ENCODE measurements at regions not wholly inside any gene's neighbourhood (a gene's known extent, or its start where the extent isn't known, plus 50 kb on each side); places are given as distances from the start of the nearest gene placed in this dataset.
A peak's percentile ranks its signal among the peaks of the same experiment; 100 is the strongest.

- CTCF ChIA-PET = no interaction called here
- no TSS peak for BruUV-seq (replicated peaks)
Observed at GRCh38 chr3:159828542-159828943, 160.1 kb upstream of the IL12A start.

GRCh38 chr3:159829056-159829455 is 159.6 kb upstream of the IL12A start:
- CTCF ChIA-PET = no interaction called here
- Histone ChIP-seq H3K4me1 (peaks cover 11% of the 10 kb centered on the region), H3K9me3 (no peaks in the 10 kb centered on the region), H3K27me3 (replicated peaks; ENCODE audit: control insufficient read depth, insufficient read depth, low read length) (no peaks in the 10 kb centered on the region), H3K4me3 (ENCODE audit: low read depth, low read length) (no peak overlapping the region), H3K36me3 (ENCODE audit: control insufficient read depth, insufficient read depth, low read length) (no peaks in the 10 kb centered on the region)
- POLR2A ChIA-PET = no interaction called here
- H3K4me1 Mint-ChIP-seq (ENCODE audit: low read depth, unreplicated experiment) = no peaks in the 10 kb centered on the region
- no peaks in the 10 kb centered on the region for H3K36me3 Mint-ChIP-seq (ENCODE audit: insufficient read depth, unreplicated experiment)
- no peak overlapping the region for H3K4me3 Mint-ChIP-seq (ENCODE audit: unreplicated experiment)
- no peak for DNase-seq
- H3K9me3 Mint-ChIP-seq (ENCODE audit: unreplicated experiment) = no peaks in the 10 kb centered on the region
- H3K27ac Mint-ChIP-seq (ENCODE audit: unreplicated experiment) = no peak overlapping the region
- TF ChIP-seq CTCF (IDR thresholded peaks at IDR 0.05; ENCODE audit: insufficient read depth in 1 of 2, low read depth in 1 of 2, low read length in 1 of 2, severe bottlenecking in 1 of 2, unreplicated experiment in 1 of 2) = no peak
- H3K27me3 Mint-ChIP-seq (ENCODE audit: insufficient read depth, unreplicated experiment) = no peaks in the 10 kb centered on the region
- intact Hi-C loops (cut with micrococcal nuclease; ENCODE audit: unreplicated experiment) = loop anchor here (5.0 kb wide), 1 partner anchor 53 kb away; no protein-coding TSS in a partner anchor
- no TSS peak for BruUV-seq (replicated peaks)

More at GRCh38 chr3:159828542-159828943, 160.1 kb upstream of the IL12A start:
- Histone ChIP-seq H3K4me1 (peaks cover 15% of the 10 kb centered on the region), H3K36me3 (ENCODE audit: control insufficient read depth, insufficient read depth, low read length) (no peaks in the 10 kb centered on the region), H3K9me3 (no peaks in the 10 kb centered on the region), H3K27me3 (replicated peaks; ENCODE audit: control insufficient read depth, insufficient read depth, low read length) (no peaks in the 10 kb centered on the region), H3K4me3 (ENCODE audit: low read depth, low read length) (no peak overlapping the region)
- H3K27me3 Mint-ChIP-seq (ENCODE audit: insufficient read depth, unreplicated experiment) = no peaks in the 10 kb centered on the region
- DNase-seq = peak in 1 of 2 experiments; percentile 32
- no peaks in the 10 kb centered on the region for H3K36me3 Mint-ChIP-seq (ENCODE audit: insufficient read depth, unreplicated experiment)
- no peak overlapping the region for H3K4me3 Mint-ChIP-seq (ENCODE audit: unreplicated experiment)
- intact Hi-C loops (cut with micrococcal nuclease; ENCODE audit: unreplicated experiment) = loop anchor here (1.0 to 5.0 kb wide), 2 partner anchors 54 to 178 kb away; no protein-coding TSS in a partner anchor
- no peak overlapping the region for H3K27ac Mint-ChIP-seq (ENCODE audit: unreplicated experiment)
- TF ChIP-seq CTCF (IDR thresholded peaks at IDR 0.05; ENCODE audit: insufficient read depth in 1 of 2, low read depth in 1 of 2, low read length in 1 of 2, severe bottlenecking in 1 of 2, unreplicated experiment in 1 of 2) = peak; percentile 37 to 56
- no peaks in the 10 kb centered on the region for H3K9me3 Mint-ChIP-seq (ENCODE audit: unreplicated experiment)
- no peaks in the 10 kb centered on the region for H3K4me1 Mint-ChIP-seq (ENCODE audit: low read depth, unreplicated experiment)
- POLR2A ChIA-PET = no interaction called here

- POLR2A ChIA-PET = no interaction called here
- Histone ChIP-seq H3K27me3 (replicated peaks; ENCODE audit: control insufficient read depth, insufficient read depth, low read length) (no peaks in the 10 kb centered on the region), H3K4me1 (peaks cover 4% of the 10 kb centered on the region), H3K36me3 (ENCODE audit: control insufficient read depth, insufficient read depth, low read length) (no peaks in the 10 kb centered on the region), H3K4me3 (ENCODE audit: low read depth, low read length) (no peak overlapping the region), H3K9me3 (no peaks in the 10 kb centered on the region)
- no peak for DNase-seq
- Mint-ChIP-seq H3K36me3 (ENCODE audit: insufficient read depth, unreplicated experiment) (no peaks in the 10 kb centered on the region), H3K4me3 (ENCODE audit: unreplicated experiment) (no peak overlapping the region), H3K9me3 (ENCODE audit: unreplicated experiment) (no peaks in the 10 kb centered on the region), H3K27ac (ENCODE audit: unreplicated experiment) (no peak overlapping the region), H3K27me3 (ENCODE audit: insufficient read depth, unreplicated experiment) (no peaks in the 10 kb centered on the region), H3K4me1 (ENCODE audit: low read depth, unreplicated experiment) (no peaks in the 10 kb centered on the region)
- intact Hi-C loops (cut with micrococcal nuclease; ENCODE audit: unreplicated experiment) = loop anchor here (5.0 kb wide), 1 partner anchor 53 kb away; no protein-coding TSS in a partner anchor
- CTCF ChIA-PET = no interaction called here
- TF ChIP-seq CTCF (IDR thresholded peaks at IDR 0.05; ENCODE audit: insufficient read depth in 1 of 2, low read depth in 1 of 2, low read length in 1 of 2, severe bottlenecking in 1 of 2, unreplicated experiment in 1 of 2) = no peak
- no TSS peak for BruUV-seq (replicated peaks)
Observed at GRCh38 chr3:159829539-159830227, 159.0 kb upstream of the IL12A start.
